SK-N-DZ (cell line): ENCODE measurements at regions not wholly inside any gene's neighbourhood (a gene's known extent, or its start where the extent isn't known, plus 50 kb on each side); places are given as distances from the start of the nearest gene placed in this dataset.

Source experiments
- DNase-seq: peaks from one replicate; pipeline ENCODE4 v3.0.0-alpha.2; 2015; ENCODE audit warnings: low spot score

DNA sequence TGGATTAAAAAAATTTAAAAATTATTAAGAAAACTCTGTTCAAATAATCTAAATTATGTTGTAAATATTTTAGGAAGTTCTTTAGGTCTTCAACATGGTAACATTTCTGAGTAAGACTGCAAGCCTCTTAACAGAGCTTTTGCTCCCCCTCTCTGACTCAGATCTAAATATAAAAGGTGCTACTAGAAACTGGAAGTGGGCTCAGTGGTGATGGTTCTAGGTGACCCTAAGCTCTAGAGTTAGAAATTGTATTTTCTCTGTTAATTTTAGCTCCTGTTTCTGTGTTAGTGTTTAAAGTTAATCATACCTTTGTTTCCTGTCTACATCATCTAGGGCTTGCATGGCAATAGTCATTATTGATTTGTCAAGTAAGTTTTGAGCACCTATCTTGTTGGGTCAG lies 159.9 kb upstream of the MEIS2 start:
- DNase-seq = no peak

DNA sequence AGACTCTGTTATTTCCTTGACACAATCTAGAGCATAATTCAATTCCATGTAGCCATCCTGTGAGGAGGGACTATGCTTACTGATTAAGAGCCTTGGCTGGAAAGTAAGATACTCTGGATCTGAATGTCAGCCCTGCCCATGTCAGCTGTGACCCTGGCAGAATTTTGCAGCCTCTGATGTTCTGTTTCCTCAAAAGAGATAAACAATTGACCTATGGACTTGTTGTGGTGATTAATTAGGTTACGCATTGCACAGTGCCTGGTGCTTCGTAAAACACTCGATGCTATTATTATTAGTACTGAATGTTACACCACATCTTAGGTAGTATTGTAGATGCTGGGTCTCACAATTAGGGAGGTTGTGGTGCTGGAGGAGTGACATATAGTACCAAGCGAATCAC lies 161.3 kb upstream of the MEIS2 start:
- no peak for DNase-seq

GRCh38 chr15:37262922-37263608 lies 162.7 kb upstream of the MEIS2 start:
- no peak for DNase-seq

GRCh38 chr15:37289109-37289765 lies 188.9 kb upstream of the MEIS2 start:
- peak; percentile 49 for DNase-seq

- DNase-seq = no peak
Observed at GRCh38 chr15:37291920-37292319, 191.6 kb upstream of the MEIS2 start.

DNA sequence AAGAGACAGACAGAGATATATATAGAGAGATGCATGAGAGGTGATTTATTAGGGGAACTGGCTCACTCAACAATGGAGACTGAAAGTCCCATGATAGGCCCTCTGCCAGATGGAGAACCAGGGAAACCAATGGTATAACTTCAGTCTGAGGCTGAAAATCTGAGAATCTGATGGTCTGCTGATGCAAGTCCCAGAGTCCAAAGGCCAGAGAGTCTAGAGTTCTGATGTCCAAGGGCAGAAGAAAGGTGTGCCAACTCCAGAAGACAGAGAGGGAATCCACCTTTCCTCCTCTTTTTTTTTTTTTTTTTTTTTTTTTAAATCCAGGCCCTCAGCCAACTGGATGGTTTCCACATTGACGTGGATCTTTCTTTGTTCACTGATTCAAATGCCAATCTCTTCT lies 197.9 kb upstream of the MEIS2 start:
- DNase-seq = no peak

DNA sequence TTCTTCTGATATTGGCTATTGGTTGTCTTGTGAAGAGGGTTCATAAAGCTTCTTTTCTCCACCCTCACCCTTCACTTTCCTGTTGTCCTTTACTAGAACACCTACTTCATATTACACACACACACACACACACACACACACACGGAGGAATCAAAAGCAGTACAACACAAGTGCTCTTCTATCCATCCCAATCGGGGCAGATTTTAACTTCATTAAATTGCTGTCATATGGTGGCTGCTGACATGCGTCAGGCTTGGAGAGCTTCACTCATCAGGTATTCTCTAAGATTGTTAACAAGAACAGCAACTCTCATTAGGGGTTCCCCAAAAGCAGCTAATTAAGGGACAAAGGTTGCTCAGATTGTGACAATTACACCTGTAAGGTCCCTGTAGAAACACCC lies 239.1 kb upstream of the MEIS2 start:
- peak; percentile 54 for DNase-seq

DNA sequence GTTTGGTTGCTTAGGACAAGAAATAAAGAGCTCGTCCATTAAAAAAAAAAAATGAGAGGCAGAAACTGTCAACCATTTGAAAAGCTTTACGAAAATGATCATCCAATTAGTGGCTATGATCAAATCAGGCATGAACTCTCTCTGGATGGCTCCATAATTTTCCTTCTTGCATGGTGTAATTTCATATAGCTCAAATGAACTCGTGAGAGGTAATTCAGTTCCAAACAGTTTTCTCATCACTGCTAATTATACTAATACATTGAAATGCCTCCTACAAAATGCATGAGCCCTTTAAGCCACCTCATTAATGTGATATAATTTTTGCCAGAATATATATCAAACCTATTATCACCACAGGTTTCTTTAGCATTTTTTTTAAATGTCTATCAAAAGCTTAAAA lies 239.5 kb upstream of the MEIS2 start:
- peak; percentile 42 for DNase-seq

GRCh38 chr15:37340438-37340837 lies 240.1 kb upstream of the MEIS2 start:
- no peak for DNase-seq

- DNase-seq = no peak
Observed at GRCh38 chr15:37359101-37359892, 258.9 kb upstream of the MEIS2 start.

DNA sequence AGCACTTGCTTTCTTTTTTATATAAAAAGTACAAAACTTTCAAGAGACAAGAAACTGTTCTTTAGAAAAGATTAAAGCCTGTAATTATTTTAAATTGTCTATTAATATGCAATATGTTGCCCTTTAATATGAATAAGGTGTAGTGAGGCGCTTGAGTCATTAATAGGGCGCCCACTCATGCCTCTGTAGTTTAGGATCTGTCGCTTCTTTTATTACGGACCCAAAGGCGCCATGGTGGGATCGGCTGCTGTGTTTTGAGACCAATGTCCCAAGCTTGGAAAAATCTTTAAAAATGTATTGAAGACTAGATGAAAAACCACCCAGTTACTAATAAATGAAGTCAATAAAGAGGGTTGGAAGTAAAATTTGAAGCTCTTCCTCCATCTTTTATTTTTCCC lies 259.5 kb upstream of the MEIS2 start:
- DNase-seq = no peak

- DNase-seq = no peak
Observed at GRCh38 chr15:37360724-37361123, 260.4 kb upstream of the MEIS2 start.

- no peak for DNase-seq
Observed at GRCh38 chr15:37361621-37362020, 261.3 kb upstream of the MEIS2 start.

DNA sequence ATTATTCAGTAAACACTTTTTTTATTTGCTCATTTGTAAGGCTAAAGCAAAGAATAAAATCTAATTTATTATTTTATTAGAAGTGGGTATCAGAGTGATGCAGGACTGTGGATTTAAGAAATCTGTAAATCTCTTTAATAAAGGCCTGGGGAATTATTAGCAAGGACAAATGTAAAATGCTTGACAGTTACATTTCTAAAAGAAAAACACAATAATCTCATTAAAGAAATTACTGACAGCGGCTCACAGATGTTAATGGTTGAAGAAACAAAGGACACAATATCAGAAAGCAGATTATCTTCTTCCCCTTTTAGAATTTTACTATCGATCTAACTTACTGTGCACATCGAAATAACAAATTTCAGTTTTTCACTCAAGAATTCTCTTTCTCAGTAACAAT lies 262.1 kb upstream of the MEIS2 start:
- no peak for DNase-seq

DNA sequence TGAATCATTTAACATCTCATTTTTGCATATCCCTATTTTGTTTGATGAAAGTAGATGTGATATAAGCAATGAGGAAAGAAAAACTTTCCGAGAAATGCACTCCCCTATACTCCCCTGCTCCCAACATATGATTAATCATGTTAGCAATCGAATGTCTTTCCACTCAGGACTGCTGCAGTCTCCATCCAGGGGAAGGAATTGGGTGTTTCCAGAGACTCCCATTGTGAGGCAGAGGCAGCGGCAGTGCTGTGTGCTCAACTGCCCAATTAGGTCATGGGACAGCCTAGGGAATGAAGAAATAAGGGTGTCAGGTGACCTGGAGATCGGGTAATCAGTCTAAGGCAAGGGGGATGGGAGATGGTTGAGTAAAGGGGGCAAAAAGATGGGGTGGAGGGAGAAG lies 268.6 kb upstream of the MEIS2 start:
- DNase-seq = no peak

DNA sequence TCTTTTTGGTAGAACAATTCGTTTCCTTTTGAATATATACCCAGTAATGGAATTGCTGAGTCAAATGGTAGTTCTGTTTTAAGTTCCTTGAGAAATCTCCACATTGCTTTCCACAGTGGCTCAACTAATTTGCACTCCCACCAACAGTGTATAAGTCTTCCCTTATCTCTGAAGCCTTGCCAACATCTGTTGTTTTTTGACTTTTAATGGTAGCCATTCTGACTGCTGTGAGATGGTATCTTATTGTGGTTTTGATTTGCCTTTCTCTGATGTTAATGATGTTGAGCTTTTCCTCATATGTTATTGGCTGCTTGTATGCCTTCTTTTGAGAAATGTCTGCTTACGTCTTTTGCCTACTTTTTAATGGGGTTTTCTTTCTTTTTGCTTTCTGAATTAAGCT lies 270.6 kb upstream of the MEIS2 start:
- peak; percentile 23 for DNase-seq

DNA sequence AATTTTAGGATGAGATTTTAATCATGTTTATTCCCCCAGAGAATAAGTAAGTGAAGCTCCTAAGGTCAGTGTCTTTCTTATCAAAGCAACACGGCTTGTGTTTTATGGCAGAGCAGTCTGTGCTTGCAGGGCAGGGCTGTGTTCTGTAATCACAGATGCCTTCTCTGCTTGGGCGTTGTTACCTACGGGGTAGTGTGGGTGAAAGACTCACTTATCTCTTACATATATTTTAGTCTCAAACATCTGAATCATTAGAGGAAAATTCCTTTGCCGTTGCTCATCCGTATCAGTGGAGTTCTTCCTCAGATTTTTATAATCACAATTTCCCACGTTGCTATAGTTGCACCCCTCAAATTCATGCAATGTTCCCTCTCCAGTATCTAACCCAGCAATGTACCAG lies 271.7 kb upstream of the MEIS2 start:
- no peak for DNase-seq

DNA sequence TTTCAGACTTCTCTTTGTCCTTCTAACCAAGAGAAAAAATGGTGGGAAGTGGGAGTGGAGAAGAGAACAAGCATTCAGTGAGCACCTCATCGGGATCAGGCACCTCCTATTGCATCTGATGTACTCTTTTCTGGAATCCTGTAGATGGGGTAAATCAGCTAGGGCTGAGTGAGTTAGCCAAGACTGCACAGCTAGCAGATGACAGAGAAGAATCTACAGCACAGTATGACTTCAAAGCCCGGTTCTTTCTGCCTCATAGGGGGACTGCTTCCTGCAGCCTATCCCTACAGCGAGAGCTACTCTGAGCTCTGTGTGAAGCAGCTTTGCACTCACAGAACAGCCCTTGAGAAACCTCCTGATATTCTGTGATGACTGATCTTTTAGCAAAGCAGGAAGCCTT lies 275.2 kb upstream of the MEIS2 start:
- no peak for DNase-seq

DNA sequence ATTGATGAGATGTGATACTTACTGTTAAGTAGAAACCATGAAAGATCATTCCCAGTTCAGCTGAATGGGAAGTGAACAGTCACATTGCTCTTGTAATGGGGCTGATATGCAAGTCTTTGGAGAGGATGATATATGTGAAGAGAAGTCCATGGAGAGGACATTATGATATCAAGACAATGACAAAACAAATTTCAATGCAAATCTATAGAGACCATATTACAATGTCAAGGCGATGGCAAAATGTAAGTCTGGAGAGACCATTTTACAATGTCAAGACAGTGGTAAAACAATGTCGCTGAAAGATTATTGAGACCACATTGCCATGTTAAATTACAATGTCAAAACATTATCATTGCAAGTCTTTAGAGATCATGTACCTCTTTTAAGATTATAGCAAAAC lies 277.1 kb upstream of the MEIS2 start:
- no peak for DNase-seq

- no peak for DNase-seq
Observed at GRCh38 chr15:37394402-37395099, 294.2 kb upstream of the MEIS2 start.

DNA sequence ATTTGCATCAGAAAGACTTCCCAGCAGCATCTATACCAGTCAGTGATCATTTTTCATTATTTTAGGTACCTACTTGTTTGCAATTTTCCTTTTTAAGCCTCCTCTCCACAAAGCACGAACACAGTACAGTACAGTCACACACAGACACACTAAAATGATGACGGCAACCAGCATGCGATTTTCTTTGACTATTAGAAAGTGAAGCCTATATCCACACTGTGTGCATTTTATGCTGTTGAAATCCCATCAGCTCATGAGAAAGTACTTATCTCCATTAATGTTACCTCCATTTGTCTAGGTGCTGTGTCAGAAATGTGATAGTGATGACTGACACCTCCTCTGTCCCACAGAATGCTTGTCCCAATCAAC lies 294.7 kb upstream of the MEIS2 start:
- DNase-seq = no peak

GRCh38 chr15:37397266-37398022 lies 297.1 kb upstream of the MEIS2 start:
- DNase-seq = no peak
